SH-SY5Y (cell line): ENCODE measurements at regions not wholly inside any gene's neighbourhood (a gene's known extent, or its start where the extent isn't known, plus 50 kb on each side); places are given as distances from the start of the nearest gene placed in this dataset.

Source experiments
- GATA2 ChIP-seq: IDR thresholded peaks from 2 replicates; pipeline ENCODE4 v1.6.1; 2011; ENCODE audit warnings: mild to moderate bottlenecking, low read depth, low read length
- GATA3 ChIP-seq: IDR thresholded peaks from 2 replicates; pipeline ENCODE4 v1.6.1; 2011; ENCODE audit warnings: low read depth, mild to moderate bottlenecking, low read length, moderate library complexity

DNA sequence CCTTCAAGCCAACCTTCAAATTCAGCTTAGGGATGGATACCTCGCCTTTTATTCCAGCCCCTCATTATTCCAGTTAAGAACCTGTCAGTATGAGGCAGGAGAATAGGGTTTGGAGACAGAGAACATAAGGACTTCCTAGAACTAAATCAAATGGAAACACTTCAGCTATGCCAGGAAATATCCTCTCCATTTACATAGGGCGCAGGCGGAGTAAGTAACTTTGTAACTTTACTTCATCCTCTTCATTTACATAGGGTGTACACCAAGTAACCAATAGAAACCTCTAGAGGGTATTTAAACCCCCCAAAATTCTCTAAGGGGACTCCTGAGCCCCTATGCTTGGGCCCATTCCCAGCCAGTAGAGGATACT, 75.4 kb upstream of the ATF3 start:
- no peak for TF ChIP-seq GATA3
- no peak for TF ChIP-seq GATA2
